Vagina (tissue), 2 donors: ENCODE measurements at regions not wholly inside any gene's neighbourhood (a gene's known extent, or its start where the extent isn't known, plus 50 kb on each side); places are given as distances from the start of the nearest gene placed in this dataset.
A peak's percentile ranks its signal among the peaks of the same experiment; 100 is the strongest.

ENCODE experiments used
- DNase-seq, 2 donors: peaks; one replicate each; pipeline ENCODE4 v3.0.0-alpha.2; 2017; ENCODE audit errors: extremely low spot score in 2 of 2
- H3K27ac ChIP-seq: fragments of 200-600 bp; sonication (generic); one replicate; pipeline ENCODE4 v1.5.1; 2019
- H3K27me3 ChIP-seq: fragments of 200-600 bp; sonication (generic); one replicate; pipeline ENCODE4 v1.5.1; 2019
- H3K36me3 ChIP-seq, 2 donors: fragments of 200-600 bp; sonication (generic); one replicate each; pipeline ENCODE4 v1.5.1; 2017 to 2019
- H3K4me1 ChIP-seq: fragments of 200-600 bp; sonication (generic); one replicate; pipeline ENCODE4 v1.5.1; 2019
- H3K4me3 ChIP-seq, 2 donors: fragments of 200-600 bp; sonication (generic); 1 replicate in 1 of 2; 2 replicates in 1 of 2; pipeline ENCODE4 v1.5.1; 2016 to 2019
- H3K9me3 ChIP-seq: fragments of 200-600 bp; sonication (generic); one replicate; pipeline ENCODE4 v1.5.1; 2019
- POLR2A ChIP-seq, 2 donors: fragments of 450-650 bp; IDR thresholded peaks; one replicate each; pipeline ENCODE4 v1.6.1; 2017; ENCODE audit warnings: antibody characterized with exemption in 2 of 2, mild to moderate bottlenecking in 2 of 2, moderate library complexity in 2 of 2
- POLR2AphosphoS5 ChIP-seq, 2 donors: sonication (generic); formaldehyde crosslinking; IDR thresholded peaks; one replicate each; pipeline ENCODE4 v1.9.0; 2017; ENCODE audit warnings: antibody characterized with exemption in 2 of 2, mild to moderate bottlenecking in 2 of 2, low read depth in 1 of 2; ENCODE audit not compliant: insufficient read depth in 1 of 2
- intact Hi-C: fragments of 100-400 bp; cut with DNase I; formaldehyde crosslinking; loops from one replicate; pipeline ENCODE4 v1.15.1; 2023
- TF ChIP-seq, protein P1 (sequence below), 3 experiments: fragments of 450-650 bp in 2 of 3; fragments of 200-600 bp in 1 of 3; sonication (generic) in 1 of 3; IDR thresholded peaks; one replicate each; pipeline ENCODE4 v1.5.1; 2017 to 2019; ENCODE audit warnings: antibody characterized with exemption in 3 of 3, mild to moderate bottlenecking in 2 of 3, moderate library complexity in 2 of 3

DNA sequence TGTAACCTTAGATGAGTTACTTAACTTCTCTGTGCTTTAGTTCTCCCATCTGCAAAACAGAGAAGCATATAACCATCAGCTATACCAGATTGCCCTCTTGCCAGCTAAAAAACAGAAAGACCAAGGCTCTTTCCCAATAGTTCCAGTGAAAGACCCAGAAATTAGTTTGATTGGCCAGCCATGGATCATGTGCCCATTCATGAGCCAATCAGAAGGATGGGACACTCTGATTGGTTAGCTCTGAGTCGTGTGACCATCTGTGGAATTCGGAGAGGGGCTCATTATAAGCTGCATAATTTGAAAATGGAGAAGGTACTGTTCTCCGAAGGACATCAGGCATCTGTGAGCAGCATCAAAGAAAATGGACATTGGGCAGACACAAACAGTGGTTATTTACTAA lies 155.2 kb downstream of the ABCC12 start:
- Histone ChIP-seq H3K36me3 (no peaks in the 10 kb centered on the region), H3K27me3 (no peaks in the 10 kb centered on the region), H3K4me1 (no peaks in the 10 kb centered on the region), H3K27ac (no peak overlapping the region), H3K4me3 (no peak overlapping the region), H3K9me3 (no peaks in the 10 kb centered on the region)
- no peak for TF ChIP-seq POLR2AphosphoS5 (IDR thresholded peaks at IDR 0.05; ENCODE audit: insufficient read depth in 1 of 2, low read depth in 1 of 2)
- TF ChIP-seq, protein P1, sequence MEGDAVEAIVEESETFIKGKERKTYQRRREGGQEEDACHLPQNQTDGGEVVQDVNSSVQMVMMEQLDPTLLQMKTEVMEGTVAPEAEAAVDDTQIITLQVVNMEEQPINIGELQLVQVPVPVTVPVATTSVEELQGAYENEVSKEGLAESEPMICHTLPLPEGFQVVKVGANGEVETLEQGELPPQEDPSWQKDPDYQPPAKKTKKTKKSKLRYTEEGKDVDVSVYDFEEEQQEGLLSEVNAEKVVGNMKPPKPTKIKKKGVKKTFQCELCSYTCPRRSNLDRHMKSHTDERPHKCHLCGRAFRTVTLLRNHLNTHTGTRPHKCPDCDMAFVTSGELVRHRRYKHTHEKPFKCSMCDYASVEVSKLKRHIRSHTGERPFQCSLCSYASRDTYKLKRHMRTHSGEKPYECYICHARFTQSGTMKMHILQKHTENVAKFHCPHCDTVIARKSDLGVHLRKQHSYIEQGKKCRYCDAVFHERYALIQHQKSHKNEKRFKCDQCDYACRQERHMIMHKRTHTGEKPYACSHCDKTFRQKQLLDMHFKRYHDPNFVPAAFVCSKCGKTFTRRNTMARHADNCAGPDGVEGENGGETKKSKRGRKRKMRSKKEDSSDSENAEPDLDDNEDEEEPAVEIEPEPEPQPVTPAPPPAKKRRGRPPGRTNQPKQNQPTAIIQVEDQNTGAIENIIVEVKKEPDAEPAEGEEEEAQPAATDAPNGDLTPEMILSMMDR (IDR thresholded peaks at IDR 0.05): no peak
- TF ChIP-seq POLR2A (IDR thresholded peaks at IDR 0.05): no peak
- DNase-seq: no peak
- intact Hi-C loops: no loop called here

DNA sequence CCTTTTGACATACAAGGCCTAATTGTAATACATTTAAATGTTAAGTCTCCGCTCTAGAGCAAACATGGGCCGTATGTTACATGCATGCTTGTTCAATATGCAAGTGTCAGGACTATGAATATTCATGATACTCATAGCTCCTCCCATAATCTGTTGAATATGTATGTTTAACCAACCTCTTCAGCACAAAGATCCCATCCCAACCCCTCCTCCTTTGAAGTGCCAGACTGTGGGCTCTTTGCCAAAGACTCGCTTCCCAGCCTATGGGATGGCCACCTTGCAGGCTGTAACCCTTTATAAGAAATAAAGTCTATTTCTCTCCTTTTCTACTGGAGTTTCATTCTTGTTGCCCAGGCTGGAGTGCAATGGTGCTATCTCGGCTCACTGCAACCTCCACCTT lies 156.2 kb downstream of the ABCC12 start:
- H3K9me3 ChIP-seq: no peaks in the 10 kb centered on the region
- H3K4me1 ChIP-seq: no peaks in the 10 kb centered on the region
- intact Hi-C loops: no loop called here
- no peaks in the 10 kb centered on the region for H3K27me3 ChIP-seq
- no peak overlapping the region for H3K4me3 ChIP-seq
- H3K36me3 ChIP-seq: no peaks in the 10 kb centered on the region
- TF ChIP-seq, protein P1 (IDR thresholded peaks at IDR 0.05): no peak
- TF ChIP-seq POLR2A (IDR thresholded peaks at IDR 0.05): no peak
- no peak for TF ChIP-seq POLR2AphosphoS5 (IDR thresholded peaks at IDR 0.05; ENCODE audit: insufficient read depth in 1 of 2, low read depth in 1 of 2)
- DNase-seq: no peak
- H3K27ac ChIP-seq: no peak overlapping the region

GRCh38 chr16:47995354-47995753 lies 160.4 kb downstream of the ABCC12 start:
- Histone ChIP-seq H3K36me3 (no peaks in the 10 kb centered on the region), H3K27me3 (no peaks in the 10 kb centered on the region), H3K4me3 (no peak overlapping the region), H3K27ac (no peak overlapping the region), H3K4me1 (no peaks in the 10 kb centered on the region), H3K9me3 (no peaks in the 10 kb centered on the region)
- TF ChIP-seq, protein P1 (IDR thresholded peaks at IDR 0.05): no peak
- no peak for TF ChIP-seq POLR2AphosphoS5 (IDR thresholded peaks at IDR 0.05; ENCODE audit: insufficient read depth in 1 of 2, low read depth in 1 of 2)
- no peak for TF ChIP-seq POLR2A (IDR thresholded peaks at IDR 0.05)
- DNase-seq: peak; percentile 18 to 77
- intact Hi-C loops: no loop called here

- intact Hi-C loops: no loop called here
- Histone ChIP-seq H3K9me3 (no peaks in the 10 kb centered on the region), H3K4me3 (no peak overlapping the region), H3K4me1 (no peaks in the 10 kb centered on the region), H3K27me3 (no peaks in the 10 kb centered on the region), H3K36me3 (no peaks in the 10 kb centered on the region), H3K27ac (no peak overlapping the region)
- TF ChIP-seq POLR2AphosphoS5 (IDR thresholded peaks at IDR 0.05; ENCODE audit: insufficient read depth in 1 of 2, low read depth in 1 of 2) (no peak), POLR2A (IDR thresholded peaks at IDR 0.05) (no peak)
- TF ChIP-seq, protein P1 (IDR thresholded peaks at IDR 0.05): no peak
- peak in 1 of 2 donors; percentile 4 for DNase-seq
These were observed 164.3 kb downstream of the ABCC12 start for GRCh38 chr16:47991491-47991890.

- no peaks in the 10 kb centered on the region for H3K4me1 ChIP-seq
- H3K27ac ChIP-seq: no peak overlapping the region
- H3K4me3 ChIP-seq: no peak overlapping the region
- TF ChIP-seq POLR2AphosphoS5 (IDR thresholded peaks at IDR 0.05; ENCODE audit: insufficient read depth in 1 of 2, low read depth in 1 of 2): no peak
- no peak for TF ChIP-seq POLR2A (IDR thresholded peaks at IDR 0.05)
- TF ChIP-seq, protein P1 (IDR thresholded peaks at IDR 0.05): no peak
- H3K36me3 ChIP-seq: no peaks in the 10 kb centered on the region
- intact Hi-C loops: no loop called here
- no peaks in the 10 kb centered on the region for H3K9me3 ChIP-seq
- H3K27me3 ChIP-seq: no peaks in the 10 kb centered on the region
- peak; percentile 27 to 28 for DNase-seq
These were observed 165.1 kb downstream of the ABCC12 start for GRCh38 chr16:47990676-47991075.
